Vagina (tissue), 2 donors: ENCODE measurements at regions not wholly inside any gene's neighbourhood (a gene's known extent, or its start where the extent isn't known, plus 50 kb on each side); places are given as distances from the start of the nearest gene placed in this dataset.

Experiments
- DNase-seq, 2 donors: peaks; one replicate each; pipeline ENCODE4 v3.0.0-alpha.2; 2017; ENCODE audit errors: extremely low spot score in 2 of 2
- H3K27ac ChIP-seq: fragments of 200-600 bp; sonication (generic); one replicate; pipeline ENCODE4 v1.5.1; 2019
- H3K27me3 ChIP-seq: fragments of 200-600 bp; sonication (generic); one replicate; pipeline ENCODE4 v1.5.1; 2019
- H3K36me3 ChIP-seq, 2 donors: fragments of 200-600 bp; sonication (generic); one replicate each; pipeline ENCODE4 v1.5.1; 2017 to 2019
- H3K4me1 ChIP-seq: fragments of 200-600 bp; sonication (generic); one replicate; pipeline ENCODE4 v1.5.1; 2019
- H3K4me3 ChIP-seq, 2 donors: fragments of 200-600 bp; sonication (generic); 1 replicate in 1 of 2; 2 replicates in 1 of 2; pipeline ENCODE4 v1.5.1; 2016 to 2019
- H3K9me3 ChIP-seq: fragments of 200-600 bp; sonication (generic); one replicate; pipeline ENCODE4 v1.5.1; 2019
- POLR2A ChIP-seq, 2 donors: fragments of 450-650 bp; IDR thresholded peaks; one replicate each; pipeline ENCODE4 v1.6.1; 2017; ENCODE audit warnings: antibody characterized with exemption in 2 of 2, mild to moderate bottlenecking in 2 of 2, moderate library complexity in 2 of 2
- POLR2AphosphoS5 ChIP-seq, 2 donors: sonication (generic); formaldehyde crosslinking; IDR thresholded peaks; one replicate each; pipeline ENCODE4 v1.9.0; 2017; ENCODE audit warnings: antibody characterized with exemption in 2 of 2, mild to moderate bottlenecking in 2 of 2, low read depth in 1 of 2; ENCODE audit not compliant: insufficient read depth in 1 of 2
- intact Hi-C: fragments of 100-400 bp; cut with DNase I; formaldehyde crosslinking; loops from one replicate; pipeline ENCODE4 v1.15.1; 2023
- TF ChIP-seq, protein P1 (sequence below), 3 experiments: fragments of 450-650 bp in 2 of 3; fragments of 200-600 bp in 1 of 3; sonication (generic) in 1 of 3; IDR thresholded peaks; one replicate each; pipeline ENCODE4 v1.5.1; 2017 to 2019; ENCODE audit warnings: antibody characterized with exemption in 3 of 3, mild to moderate bottlenecking in 2 of 3, moderate library complexity in 2 of 3

DNA sequence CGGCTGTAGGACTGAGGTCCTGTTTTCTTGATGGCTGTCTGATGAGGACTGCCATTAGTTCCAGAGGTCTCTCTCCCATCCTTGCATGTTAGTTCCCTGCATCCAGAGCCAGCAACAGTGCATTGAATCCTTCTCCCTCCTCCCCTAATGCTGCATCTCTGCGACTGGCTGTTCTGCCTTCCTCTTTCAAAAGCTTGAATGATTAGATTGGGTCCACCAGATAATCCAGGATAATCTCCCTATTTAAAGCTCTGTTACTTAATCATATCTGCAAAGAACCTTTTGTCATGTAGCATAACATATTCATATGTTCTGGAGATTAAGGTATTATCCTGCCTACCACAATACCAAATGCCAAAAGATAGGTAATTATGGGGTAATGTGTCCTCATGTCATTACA lies 377.5 kb downstream of the GPATCH2 start:
- H3K9me3 ChIP-seq, result no peaks in the 10 kb centered on the region
- H3K4me3 ChIP-seq, result no peak overlapping the region
- intact Hi-C loops, result no loop called here
- TF ChIP-seq, protein P1, sequence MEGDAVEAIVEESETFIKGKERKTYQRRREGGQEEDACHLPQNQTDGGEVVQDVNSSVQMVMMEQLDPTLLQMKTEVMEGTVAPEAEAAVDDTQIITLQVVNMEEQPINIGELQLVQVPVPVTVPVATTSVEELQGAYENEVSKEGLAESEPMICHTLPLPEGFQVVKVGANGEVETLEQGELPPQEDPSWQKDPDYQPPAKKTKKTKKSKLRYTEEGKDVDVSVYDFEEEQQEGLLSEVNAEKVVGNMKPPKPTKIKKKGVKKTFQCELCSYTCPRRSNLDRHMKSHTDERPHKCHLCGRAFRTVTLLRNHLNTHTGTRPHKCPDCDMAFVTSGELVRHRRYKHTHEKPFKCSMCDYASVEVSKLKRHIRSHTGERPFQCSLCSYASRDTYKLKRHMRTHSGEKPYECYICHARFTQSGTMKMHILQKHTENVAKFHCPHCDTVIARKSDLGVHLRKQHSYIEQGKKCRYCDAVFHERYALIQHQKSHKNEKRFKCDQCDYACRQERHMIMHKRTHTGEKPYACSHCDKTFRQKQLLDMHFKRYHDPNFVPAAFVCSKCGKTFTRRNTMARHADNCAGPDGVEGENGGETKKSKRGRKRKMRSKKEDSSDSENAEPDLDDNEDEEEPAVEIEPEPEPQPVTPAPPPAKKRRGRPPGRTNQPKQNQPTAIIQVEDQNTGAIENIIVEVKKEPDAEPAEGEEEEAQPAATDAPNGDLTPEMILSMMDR (IDR thresholded peaks at IDR 0.05), result no peak
- TF ChIP-seq POLR2AphosphoS5 (IDR thresholded peaks at IDR 0.05; ENCODE audit: insufficient read depth in 1 of 2, low read depth in 1 of 2) (no peak), POLR2A (IDR thresholded peaks at IDR 0.05) (no peak)
- H3K4me1 ChIP-seq, result no peaks in the 10 kb centered on the region
- H3K27me3 ChIP-seq, result no peaks in the 10 kb centered on the region
- no peak overlapping the region for H3K27ac ChIP-seq
- DNase-seq, result no peak
- no peaks in the 10 kb centered on the region for H3K36me3 ChIP-seq

DNA sequence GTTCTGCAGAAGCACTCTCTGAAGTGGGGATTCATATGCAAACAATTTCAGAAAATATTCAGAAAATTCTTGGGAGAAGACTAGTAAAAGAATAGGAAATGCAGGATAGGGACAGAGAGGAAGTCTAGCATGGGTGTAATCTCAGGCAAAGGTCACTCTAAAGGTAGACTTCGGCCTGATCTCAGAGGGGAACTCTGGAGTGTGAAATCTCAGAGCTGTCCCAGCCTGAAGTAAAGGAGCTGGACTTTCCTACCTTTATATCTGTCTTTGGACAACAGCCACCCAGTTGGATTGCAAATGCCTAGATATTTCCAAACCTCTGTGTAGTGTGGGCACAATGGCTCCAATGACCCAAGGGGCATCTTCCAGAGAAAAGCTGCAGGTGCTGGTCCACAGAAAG lies 379.8 kb downstream of the GPATCH2 start:
- intact Hi-C loops, result no loop called here
- Histone ChIP-seq H3K4me3 (no peak overlapping the region), H3K36me3 (no peaks in the 10 kb centered on the region), H3K27me3 (no peaks in the 10 kb centered on the region), H3K27ac (no peak overlapping the region), H3K4me1 (no peaks in the 10 kb centered on the region), H3K9me3 (no peaks in the 10 kb centered on the region)
- no peak for DNase-seq
- TF ChIP-seq POLR2AphosphoS5 (IDR thresholded peaks at IDR 0.05; ENCODE audit: insufficient read depth in 1 of 2, low read depth in 1 of 2), result no peak
- TF ChIP-seq, protein P1 (IDR thresholded peaks at IDR 0.05), result no peak
- no peak for TF ChIP-seq POLR2A (IDR thresholded peaks at IDR 0.05)

DNA sequence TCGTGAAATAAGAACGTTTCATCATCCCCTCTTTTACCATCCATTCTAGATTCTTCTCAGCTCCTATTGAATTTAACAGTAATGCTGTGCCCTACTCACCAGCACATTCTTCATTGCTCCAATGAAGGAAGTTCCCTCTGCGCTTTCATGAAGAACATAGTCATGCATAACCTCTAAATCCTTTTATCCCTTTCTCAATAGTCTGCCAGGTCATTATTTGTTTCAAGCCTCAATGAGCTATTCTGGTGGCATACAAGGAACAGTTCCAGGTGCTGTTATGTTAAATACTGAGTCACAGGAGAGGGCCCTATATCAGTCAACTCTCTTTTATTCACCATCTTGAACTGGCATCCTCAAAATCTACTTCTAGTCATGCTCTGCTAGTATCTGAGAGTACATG lies 381.0 kb downstream of the GPATCH2 start:
- Histone ChIP-seq H3K27me3 (no peaks in the 10 kb centered on the region), H3K36me3 (no peaks in the 10 kb centered on the region), H3K27ac (no peak overlapping the region), H3K4me3 (no peak overlapping the region), H3K9me3 (no peaks in the 10 kb centered on the region), H3K4me1 (no peaks in the 10 kb centered on the region)
- TF ChIP-seq, protein P1 (IDR thresholded peaks at IDR 0.05), result no peak
- TF ChIP-seq POLR2A (IDR thresholded peaks at IDR 0.05), result no peak
- no peak for TF ChIP-seq POLR2AphosphoS5 (IDR thresholded peaks at IDR 0.05; ENCODE audit: insufficient read depth in 1 of 2, low read depth in 1 of 2)
- no peak for DNase-seq
- intact Hi-C loops, result no loop called here

DNA sequence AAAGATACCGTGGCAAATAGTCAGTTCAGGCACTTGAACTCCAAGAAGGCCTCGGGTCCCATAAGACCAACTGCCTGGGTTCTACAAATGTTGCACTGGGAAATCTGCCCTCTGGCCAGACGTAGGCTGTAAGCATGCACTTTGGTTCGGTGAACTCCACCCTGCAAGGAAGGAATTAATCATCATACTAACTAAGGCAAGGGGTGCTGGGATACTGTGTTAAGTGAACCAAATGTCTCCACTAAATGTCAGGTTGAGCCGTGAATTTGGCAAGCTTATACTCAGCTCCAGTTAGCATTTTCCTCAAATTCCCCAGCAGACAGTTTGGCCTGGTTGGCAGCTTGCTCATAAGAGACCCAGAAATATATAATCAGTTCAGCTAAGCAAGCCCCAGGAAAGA lies 385.9 kb downstream of the GPATCH2 start:
- no peak for TF ChIP-seq POLR2A (IDR thresholded peaks at IDR 0.05)
- TF ChIP-seq, protein P1 (IDR thresholded peaks at IDR 0.05), result no peak
- H3K27me3 ChIP-seq, result no peaks in the 10 kb centered on the region
- H3K9me3 ChIP-seq, result no peaks in the 10 kb centered on the region
- intact Hi-C loops, result no loop called here
- no peaks in the 10 kb centered on the region for H3K36me3 ChIP-seq
- no peak overlapping the region for H3K27ac ChIP-seq
- H3K4me3 ChIP-seq, result no peak overlapping the region
- no peaks in the 10 kb centered on the region for H3K4me1 ChIP-seq
- no peak for DNase-seq

DNA sequence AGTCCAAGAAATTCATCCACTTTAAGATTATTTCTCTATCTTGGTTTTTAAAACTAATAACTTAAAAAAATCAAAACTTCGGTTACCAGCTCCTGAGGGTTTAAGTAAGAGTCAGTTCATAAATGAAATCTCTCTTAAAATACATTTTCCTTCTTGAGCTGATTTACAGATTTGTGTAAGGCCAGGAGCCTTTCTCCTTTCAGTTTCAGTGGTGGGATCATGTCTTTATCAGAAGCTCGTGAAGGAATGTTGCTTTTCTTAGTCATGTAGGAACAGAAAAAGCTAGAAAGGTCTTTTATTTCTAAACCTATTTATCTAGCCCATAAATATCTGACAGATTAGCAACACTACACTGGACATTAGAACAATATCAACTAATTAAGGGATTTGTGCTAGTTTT lies 390.2 kb downstream of the GPATCH2 start:
- Histone ChIP-seq H3K4me1 (no peaks in the 10 kb centered on the region), H3K36me3 (no peaks in the 10 kb centered on the region), H3K9me3 (no peaks in the 10 kb centered on the region), H3K4me3 (no peak overlapping the region), H3K27ac (no peak overlapping the region), H3K27me3 (no peaks in the 10 kb centered on the region)
- no peak for DNase-seq
- intact Hi-C loops, result no loop called here
- TF ChIP-seq POLR2AphosphoS5 (IDR thresholded peaks at IDR 0.05; ENCODE audit: insufficient read depth in 1 of 2, low read depth in 1 of 2) (no peak), POLR2A (IDR thresholded peaks at IDR 0.05) (no peak)
- TF ChIP-seq, protein P1 (IDR thresholded peaks at IDR 0.05), result no peak
